NB4 (cell line): ENCODE measurements at regions not wholly inside any gene's neighbourhood (a gene's known extent, or its start where the extent isn't known, plus 50 kb on each side); places are given as distances from the start of the nearest gene placed in this dataset.

Experiments used
- CTCF ChIP-seq: IDR thresholded peaks from one replicate; pipeline ENCODE4 v1.5.1; 2012; ENCODE audit warnings: low read depth, low read length
- MYC ChIP-seq: IDR thresholded peaks from 2 replicates; pipeline ENCODE4 v1.6.1; 2011; ENCODE audit warnings: low read depth, low read length
- POLR2A ChIP-seq: IDR thresholded peaks from 2 replicates; pipeline ENCODE4 v1.6.1; 2011; ENCODE audit warnings: mild to moderate bottlenecking; ENCODE audit not compliant: insufficient read length; ENCODE audit errors: extremely low read depth

DNA sequence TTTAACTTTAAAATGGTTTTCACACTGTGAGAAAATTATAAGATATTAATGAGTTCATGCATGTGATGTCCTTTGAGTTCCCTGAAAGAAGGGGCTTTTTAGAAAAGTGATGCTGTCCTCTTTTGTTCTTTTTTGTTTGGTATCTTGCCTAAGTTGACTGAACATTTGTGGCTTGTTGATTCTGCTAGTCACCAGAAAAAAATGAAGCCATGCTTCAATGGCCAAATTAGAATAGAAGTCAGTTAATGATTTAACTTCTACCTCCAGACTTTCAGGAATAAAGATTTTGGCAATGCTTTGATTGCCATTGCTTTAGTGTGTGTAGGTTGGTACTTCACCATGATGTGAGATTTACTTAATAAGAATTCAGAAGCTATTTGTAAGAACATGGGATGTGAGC is 260.6 kb upstream of the NECTIN3 start:
- TF ChIP-seq CTCF (no peak), MYC (no peak), POLR2A (no peak)
